GM12873 (cell line): ENCODE measurements at regions not wholly inside any gene's neighbourhood (a gene's known extent, or its start where the extent isn't known, plus 50 kb on each side); places are given as distances from the start of the nearest gene placed in this dataset.

Experiments
- CTCF ChIP-seq: IDR thresholded peaks from 2 replicates; pipeline ENCODE4 v1.5.1; 2012; ENCODE audit warnings: low read depth, mild to moderate bottlenecking, moderate library complexity, low read length, control low read depth; ENCODE audit not compliant: insufficient read depth; ENCODE audit errors: missing control alignments

- TF ChIP-seq CTCF, result no peak
Measured at GRCh38 chr3:13171704-13172643, 98.7 kb upstream of the IQSEC1 start.

- no peak for TF ChIP-seq CTCF
Measured at GRCh38 chr3:13170317-13170716, 97.1 kb upstream of the IQSEC1 start.

- no peak for TF ChIP-seq CTCF
Measured at GRCh38 chr3:13168391-13168790, 95.2 kb upstream of the IQSEC1 start.

- TF ChIP-seq CTCF, result no peak
Measured at GRCh38 chr3:13167829-13168228, 94.6 kb upstream of the IQSEC1 start.

- no peak for TF ChIP-seq CTCF
Measured at GRCh38 chr3:13167064-13167743, 94.0 kb upstream of the IQSEC1 start.

GRCh38 chr3:13166243-13167063, 93.2 kb upstream of the IQSEC1 start:
- no peak for TF ChIP-seq CTCF
